Left colon (tissue), 2 donors: ENCODE measurements at regions not wholly inside any gene's neighbourhood (a gene's known extent, or its start where the extent isn't known, plus 50 kb on each side); places are given as distances from the start of the nearest gene placed in this dataset.
A peak's percentile ranks its signal among the peaks of the same experiment; 100 is the strongest.

Experiments used
- ATAC-seq: fragments of 200-7000 bp; cut with Tn5 transposase; one replicate; pipeline ENCODE4 v1.9.1; 2020; ENCODE audit warnings: mild to moderate bottlenecking, moderate library complexity
- DNase-seq, 2 donors: peaks; one replicate each; pipeline ENCODE4 v3.0.0-alpha.2; 2020
- intact Hi-C, 2 donors: fragments of 100-400 bp; cut with DNase I in 1 of 2; cut with micrococcal nuclease in 1 of 2; formaldehyde crosslinking; loops; one replicate each; pipeline versions ENCODE4 v1.11.2 to v1.14.0; 2022; cut with DNase I, micrococcal nuclease
- donor health status: DM: no; HTN: no; CAD: no.
- donor health status: DM: yes; HTN: yes; CAD: no.

DNA sequence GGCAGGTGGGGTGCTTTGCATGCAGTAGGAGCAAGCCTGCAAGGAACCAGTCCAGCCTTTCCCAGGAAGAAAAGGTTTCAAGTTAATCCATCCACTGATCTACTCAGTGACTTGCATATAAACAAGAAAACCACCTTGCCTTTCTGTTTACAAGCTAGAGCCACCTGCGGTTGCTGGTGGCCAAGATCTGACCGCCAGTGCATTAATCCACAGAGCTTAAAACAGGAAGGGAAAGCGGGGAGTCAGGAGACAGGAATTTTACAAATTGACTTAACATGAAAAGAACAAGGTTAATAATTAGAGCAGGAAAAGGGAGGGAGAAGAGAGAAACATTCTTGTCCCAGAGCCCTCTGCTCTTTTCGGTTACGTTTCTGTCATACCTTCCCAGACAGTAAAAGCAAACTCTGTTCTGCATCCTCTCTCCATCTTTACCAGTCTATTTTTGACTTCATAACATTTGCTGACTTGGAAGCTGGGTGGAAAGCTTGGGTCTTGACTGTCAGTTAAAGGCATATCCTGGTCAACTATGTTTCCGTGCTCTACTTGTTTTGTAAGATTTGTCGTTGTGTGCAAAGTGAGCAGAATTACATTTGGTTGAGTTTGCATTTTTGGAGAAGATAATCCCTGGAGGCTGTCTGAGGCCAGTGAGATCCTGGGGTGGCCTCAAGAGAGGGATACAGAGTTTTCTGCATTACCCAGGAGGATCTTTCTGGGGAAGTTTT, 760.6 kb downstream of the EFNB2 start:
- ATAC-seq (no peak), DNase-seq (no peak)
- intact Hi-C loops = no loop called here

DNA sequence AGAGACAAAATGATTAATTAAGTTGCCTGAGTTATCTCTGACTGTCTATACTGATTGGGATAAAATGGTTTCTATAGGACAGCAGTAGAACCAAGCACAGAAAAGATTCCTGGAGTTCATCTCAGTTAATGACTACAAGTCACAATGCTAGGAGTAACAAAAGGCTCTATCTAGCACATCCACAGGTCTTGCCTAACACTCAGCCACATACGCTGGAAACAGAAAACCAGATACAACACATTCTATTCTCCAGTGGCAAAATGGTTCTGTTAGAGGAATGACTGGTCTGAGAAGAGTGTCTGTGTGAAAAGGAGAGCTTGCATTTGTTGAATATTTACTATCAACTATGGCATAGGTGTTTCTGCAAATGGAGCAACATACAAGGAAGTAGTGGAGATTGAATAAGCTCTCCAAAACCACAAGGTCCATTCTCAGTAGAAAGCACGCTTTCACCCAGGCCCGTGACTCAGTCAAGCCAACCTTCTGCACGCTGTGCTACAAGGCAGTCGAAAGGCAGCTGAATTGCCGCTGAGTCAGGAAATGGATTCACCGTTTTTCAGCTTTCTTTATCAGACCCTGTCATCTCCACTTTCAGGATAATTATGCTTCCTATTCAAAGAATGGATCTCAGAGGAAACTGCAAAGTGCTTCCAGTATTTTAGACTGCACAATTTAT, 761.5 kb downstream of the EFNB2 start:
- ATAC-seq (no peak), DNase-seq (no peak)
- intact Hi-C loops = no loop called here

DNA sequence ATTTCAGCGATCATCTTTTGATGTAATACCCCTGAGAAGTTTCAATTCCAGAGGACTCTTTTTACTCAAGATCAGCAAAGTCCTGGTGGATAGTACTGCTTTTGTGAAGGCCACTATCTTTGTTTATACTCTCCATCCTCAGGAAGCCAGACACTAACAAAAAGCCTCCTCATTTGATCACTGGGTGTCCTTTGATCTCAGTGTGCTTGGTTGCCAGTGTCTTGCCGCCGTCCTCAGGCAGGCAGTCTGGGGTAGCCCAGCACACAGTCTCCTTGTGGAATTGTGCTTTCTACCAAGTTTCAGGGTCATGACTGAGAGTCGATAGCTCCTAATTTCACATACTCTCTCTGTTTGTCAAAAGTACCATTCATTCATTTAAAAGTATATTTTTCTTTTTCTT, 762.2 kb downstream of the EFNB2 start:
- DNase-seq (no peak), ATAC-seq (no peak)
- intact Hi-C loops = no loop called here

DNA sequence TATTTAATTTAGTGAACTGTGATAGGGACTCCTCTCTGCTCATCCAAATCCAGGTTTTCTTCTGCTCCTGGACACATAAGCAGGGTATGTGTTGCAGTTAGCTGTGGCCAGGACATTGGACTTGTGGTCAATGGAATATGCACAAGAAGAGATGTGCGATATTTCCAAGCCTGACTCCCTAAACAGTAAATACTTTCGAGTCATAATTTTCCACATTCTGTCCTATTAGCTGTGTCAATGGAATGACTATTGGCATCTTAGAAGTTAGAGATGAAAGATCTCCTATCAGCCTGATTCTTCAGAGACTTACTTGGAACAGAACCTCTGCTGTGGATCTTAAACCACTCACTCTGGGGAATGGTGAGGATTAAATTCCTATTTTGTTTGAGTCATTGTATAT, 771.0 kb downstream of the EFNB2 start:
- intact Hi-C loops = no loop called here
- no peak for DNase-seq
- ATAC-seq = no peak

DNA sequence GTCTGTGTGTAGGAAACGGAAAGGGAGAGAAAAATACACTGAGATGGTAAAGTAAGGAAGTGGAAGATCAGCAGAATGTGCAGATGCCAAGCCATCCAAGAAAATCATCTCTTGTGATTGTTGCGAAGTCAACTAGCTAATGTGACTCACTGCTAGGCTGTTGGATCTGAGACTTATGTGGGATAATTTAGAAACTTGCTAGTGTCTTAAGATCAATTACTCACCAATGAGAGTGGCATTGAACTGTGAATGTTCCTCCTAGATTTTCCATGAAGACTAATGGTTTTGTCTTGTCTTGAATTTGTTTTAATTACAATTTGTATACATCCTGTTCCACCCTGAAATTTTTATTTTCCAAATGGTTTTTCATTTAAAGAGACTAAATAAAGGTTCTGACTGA, 771.6 kb downstream of the EFNB2 start:
- ATAC-seq (no peak), DNase-seq (no peak)
- intact Hi-C loops = no loop called here

DNA sequence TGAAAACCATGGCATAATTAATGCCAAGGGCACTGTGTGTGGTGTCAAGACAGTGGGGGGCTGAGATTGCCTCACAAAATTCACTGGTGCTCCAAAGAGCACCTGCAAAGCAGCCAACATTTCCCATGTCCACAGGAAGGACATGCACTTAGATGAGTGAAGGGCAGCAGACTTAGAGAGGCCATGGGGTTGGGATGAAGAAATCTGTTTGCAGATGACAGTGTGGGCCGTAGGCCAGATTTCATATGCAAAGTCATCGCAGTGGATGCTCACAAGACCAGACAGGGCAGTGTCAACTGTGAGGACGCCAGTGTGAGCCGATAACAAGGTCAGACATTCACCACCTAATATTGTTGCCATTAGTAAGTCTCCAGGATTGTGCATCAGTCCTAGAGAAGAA, 773.4 kb downstream of the EFNB2 start:
- DNase-seq (no peak), ATAC-seq (no peak)
- intact Hi-C loops = no loop called here

DNA sequence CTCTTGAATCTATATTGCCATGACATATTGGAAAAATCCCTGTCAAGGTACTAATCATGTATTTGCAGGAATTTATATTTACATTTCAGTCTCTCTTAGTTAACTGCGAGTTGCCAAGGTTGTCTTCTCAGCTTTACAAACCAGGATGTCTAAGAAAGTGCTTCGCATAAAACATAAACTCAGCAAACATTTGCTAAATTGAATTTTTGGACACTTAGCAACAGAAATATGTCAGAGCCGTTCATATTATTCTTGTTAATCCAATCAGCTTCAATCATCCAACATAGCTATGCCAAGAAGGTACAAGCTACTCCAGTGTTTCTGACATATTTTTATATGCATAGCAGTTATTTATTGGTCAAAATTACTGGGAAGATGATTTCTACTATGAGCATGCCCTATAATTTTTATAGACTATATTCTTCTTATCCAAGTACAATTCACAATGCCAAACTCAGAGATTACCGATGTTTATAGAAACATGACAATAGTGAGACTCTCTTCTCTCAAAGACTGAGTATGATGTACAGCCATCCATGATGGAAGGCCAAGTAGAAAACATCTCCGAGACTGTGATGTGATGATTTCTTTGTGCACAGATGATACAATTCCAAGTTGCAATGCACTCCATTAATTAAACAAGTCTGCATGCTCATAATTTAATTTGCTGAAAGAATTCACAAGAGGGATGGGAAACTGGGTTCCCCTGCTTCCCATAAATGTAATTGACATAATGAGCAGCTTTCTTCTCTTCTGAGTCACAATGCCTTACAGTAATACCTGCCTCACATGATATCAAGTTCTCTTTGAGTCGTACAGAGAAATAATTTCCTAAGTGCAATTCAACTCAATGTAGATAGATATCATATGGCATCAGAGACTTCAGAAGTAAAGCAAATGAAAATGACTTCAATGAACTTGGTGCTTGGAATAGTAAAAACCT, 776.3 kb downstream of the EFNB2 start:
- DNase-seq (no peak), ATAC-seq (no peak)
- intact Hi-C loops = no loop called here

DNA sequence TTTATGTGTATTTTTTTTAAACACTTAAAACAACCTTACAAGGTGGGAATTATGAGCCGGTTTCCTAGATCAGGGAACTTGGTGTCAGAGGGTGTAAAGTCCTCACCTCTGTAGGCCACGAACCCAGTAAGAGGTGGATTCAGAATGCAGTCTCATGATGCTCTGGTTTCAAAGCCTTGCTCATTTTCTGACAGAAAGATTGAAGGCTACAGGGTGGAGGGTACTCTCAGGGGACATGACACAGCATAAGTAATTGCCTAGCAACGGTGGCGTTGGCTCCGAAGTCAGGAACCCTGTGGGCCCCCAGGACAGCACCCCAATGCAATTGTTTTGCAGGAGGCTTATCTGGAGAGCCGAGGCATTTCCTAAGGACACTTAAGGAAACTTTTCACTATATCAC, 794.7 kb downstream of the EFNB2 start:
- intact Hi-C loops = no loop called here
- ATAC-seq = no peak
- no peak for DNase-seq

DNA sequence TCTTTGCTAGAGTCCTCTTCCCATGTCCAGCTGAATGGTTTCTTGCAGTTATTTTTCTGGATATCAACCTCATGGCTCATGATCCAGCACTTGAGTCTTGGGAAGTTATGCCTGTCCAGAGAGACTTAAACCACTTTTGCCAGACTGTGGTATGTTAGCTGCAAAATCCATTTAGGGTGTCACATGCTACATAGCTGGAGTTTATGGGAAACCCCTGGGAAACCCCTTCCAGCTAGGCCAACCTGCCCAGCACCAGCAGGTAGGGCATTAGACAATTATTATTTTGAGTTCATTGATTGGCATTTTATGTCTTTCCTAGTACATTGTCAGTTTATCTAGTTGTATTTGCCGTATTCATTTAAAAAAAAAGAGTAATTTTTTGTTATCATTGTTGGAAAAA, 797.8 kb downstream of the EFNB2 start:
- DNase-seq = no peak
- intact Hi-C loops = no loop called here
- no peak for ATAC-seq

DNA sequence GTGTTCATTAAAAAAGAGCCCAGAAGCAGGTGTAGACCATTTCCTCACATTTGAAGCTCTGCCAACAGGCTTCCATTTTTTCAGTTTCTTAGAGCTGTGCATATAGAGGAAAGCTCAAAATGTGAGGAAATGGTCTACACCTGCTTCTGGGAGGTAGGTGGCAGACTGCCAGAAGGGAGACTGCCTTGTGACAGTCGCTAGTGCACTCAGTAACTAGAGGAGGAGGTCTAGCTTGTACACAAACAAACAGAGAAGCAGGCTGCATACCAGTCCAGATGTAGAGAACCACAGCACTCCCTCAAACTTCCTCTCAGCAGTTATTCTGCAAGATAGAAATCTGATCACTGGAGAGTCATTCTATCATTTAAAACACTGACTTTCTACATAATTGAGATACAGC, 800.2 kb downstream of the EFNB2 start:
- DNase-seq = peak in 1 of 2 donors; percentile 5
- no peak for ATAC-seq
- intact Hi-C loops = no loop called here

DNA sequence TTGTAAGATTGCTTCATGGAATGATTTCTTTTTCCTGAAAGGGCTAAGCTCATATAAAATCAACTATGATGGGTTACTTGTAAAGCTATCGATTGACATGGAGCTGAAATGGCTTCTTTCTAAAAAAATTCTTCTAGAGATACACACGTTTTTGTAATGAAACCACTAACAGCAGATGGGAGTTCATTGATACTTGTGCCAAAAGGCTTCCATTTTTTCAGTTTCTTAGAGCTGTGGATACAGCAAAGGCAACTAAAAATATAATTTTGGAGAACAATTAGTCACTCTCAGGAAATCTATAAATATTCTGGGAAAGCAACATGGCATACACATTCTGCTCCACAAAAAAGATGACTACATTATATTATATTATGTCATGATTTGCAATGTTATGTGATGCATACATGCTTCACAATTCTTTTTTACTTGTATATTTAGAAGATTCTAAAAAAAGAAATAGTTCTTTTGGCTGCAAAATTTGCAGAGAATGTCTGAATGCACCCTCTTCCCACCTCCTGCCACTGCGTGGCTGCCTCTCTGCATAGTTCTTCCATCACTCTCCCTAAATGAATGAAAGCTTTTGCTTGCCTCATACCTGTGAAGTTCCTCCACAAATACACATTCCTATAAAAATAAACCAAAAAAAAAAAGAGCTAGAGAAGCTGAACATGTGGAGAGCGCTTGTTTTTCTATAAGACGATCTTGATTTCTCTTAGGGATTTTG, 802.5 kb downstream of the EFNB2 start:
- intact Hi-C loops = no loop called here
- DNase-seq (no peak), ATAC-seq (no peak)

DNA sequence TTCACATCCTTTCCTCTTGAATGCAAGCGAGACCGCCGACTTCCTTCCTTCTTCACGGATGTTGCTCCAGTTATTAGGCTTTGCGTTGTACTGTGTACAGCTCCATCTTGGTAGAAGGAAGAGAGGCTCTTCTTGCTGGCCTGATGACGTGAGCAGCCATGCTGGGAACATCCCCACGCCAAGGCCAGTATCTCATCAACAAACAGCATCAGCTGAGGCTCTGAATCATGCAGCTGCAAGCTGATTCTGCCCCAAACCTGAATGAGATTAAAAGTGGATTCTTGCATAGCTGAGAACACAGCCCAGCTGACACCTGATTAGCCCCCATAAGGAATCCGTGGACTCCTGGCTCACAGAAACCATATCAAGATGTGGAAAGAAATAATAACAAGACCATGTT, 809.6 kb downstream of the EFNB2 start:
- DNase-seq (no peak), ATAC-seq (no peak)
- intact Hi-C loops = no loop called here

DNA sequence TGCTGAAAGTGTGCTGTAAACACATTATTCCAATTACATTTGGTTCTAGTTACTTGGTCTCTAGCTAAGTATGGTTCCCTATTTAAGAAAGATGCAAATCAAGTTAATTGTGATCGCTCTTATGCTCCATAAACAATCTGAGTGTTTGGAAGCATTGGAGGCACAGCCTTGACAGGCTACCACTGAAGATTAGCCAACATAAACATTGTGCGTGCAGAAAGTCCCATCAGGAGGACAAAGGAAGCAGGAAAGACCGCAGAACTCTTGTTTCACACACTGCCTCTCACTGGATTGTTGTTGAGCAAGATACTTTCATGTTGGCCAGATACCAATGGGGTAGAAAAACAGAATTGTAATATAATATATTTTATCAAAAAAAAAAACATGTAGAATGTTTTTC, 814.4 kb downstream of the EFNB2 start:
- DNase-seq (no peak), ATAC-seq (peak; percentile 46)
- intact Hi-C loops = no loop called here

DNA sequence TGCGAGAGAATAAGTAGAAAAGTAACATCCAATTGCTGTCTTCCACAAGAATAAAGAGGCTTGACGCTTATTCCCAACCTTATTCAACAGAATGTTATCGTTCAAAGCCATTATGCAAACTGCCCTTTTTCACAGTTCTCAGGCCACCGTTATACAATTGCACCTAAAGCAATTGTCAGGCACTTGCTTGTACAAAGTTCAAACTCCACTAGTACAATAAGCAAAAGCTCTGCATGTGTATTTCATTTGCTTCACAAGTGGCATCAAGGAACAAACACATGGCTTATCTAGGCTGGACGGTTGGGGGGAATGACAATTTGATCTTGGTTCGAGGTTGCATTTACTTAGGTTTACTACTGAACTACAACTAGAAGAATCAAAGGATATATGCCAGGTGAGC, 815.6 kb downstream of the EFNB2 start:
- intact Hi-C loops = no loop called here
- DNase-seq (peak in 1 of 2 donors; percentile 6), ATAC-seq (peak; percentile 97)

DNA sequence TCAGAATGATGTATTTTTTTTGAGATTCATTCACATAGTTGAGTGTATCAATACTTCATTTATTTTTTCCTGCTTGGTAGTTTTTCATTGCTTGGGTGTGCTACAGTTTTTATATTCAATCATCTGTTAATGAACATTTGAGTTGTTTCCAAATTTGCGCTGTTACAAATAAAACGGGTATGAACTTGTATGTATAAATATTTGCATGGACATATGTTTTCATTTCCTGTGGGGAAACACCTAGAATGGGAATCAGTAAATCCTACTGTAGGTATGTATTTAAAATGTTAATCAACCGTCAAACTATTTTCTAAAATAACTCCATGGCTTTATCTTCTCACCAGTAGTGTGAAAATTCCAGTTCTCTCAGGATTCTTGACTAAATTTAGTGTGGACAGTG, 826.3 kb downstream of the EFNB2 start:
- DNase-seq (no peak), ATAC-seq (no peak)
- intact Hi-C loops = no loop called here

DNA sequence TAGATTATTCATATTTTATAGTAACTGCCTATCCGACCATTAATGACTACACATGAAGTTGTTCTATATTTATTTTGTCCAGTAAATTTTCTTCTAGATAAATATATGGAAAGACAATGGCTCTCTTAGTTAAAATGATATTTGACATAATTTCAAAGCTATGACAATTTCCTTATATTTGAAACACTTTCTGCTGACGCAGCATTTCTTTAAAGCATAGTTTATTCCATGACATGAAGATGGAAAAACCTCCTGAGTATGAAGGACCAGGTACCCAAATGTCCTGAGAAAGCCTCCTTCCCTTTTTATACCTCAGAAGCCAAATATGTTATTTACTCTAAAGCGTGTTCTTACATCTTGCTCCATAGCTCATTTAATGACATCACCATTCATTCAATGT, 831.6 kb downstream of the EFNB2 start:
- ATAC-seq (no peak), DNase-seq (no peak)
- intact Hi-C loops = no loop called here

DNA sequence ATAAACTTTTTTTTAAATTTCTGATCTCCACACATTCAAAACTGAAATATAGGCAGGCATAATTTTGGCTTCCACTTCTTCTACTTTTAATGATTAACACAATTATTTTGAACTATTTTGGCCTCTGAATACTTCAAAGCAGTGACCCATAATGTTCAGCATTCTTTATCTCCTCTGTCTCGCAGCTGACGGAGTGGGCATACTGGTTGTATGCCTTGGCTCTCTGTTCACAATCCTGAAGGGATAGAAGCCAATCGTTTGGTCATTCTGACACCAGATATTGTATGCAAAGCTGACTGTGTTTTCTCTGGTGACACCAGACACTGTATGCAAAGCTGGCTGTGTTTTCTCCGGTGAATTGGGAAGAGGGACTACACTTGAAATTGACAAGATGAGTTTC, 833.0 kb downstream of the EFNB2 start:
- ATAC-seq = no peak
- intact Hi-C loops = no loop called here
- no peak for DNase-seq

DNA sequence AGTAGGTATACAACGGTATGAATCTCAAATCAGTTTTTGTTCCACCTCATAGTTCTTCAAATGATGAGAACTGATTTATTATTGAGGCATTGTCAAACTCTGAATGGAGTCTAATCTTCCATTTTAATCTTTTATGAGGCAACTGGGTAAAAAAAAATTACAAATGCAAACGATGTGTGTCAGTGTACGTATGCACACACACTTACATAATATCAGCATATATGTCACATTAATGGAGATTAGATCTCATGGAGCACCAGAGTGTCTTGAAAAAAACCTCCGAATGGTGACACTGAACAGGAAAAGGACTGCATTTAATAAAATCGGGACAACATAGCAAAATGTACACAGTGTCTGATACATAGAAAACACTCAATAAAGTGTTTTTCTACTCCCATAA, 842.7 kb downstream of the EFNB2 start:
- DNase-seq (no peak), ATAC-seq (no peak)
- intact Hi-C loops = no loop called here

DNA sequence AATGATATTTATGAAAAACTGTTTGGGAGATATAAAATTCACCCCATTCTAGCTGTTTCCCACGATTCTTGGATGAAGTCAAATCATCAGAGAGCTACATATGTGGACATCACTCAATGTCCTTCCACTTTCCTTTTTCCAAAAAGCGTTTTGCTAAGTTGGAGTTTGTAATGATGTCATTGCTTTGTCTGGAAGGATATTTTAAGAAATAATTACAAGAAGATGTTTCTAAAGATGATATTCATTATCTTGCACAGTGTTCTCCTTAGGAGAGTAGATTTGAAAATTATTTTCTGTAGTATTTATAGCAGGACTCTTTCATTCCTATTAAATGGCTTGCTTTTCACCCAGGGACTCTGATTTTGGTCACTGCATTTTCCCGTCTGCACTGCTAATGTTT, 851.2 kb downstream of the EFNB2 start:
- DNase-seq = no peak
- intact Hi-C loops = no loop called here
- no peak for ATAC-seq
